ENCODE measurements at regions not wholly inside any gene's neighbourhood (a gene's known extent, or its start where the extent isn't known, plus 50 kb on each side); places are given as distances from the start of the nearest gene placed in this dataset.

GRCh38 chr12:127463237-127463636, 803.7 kb upstream of the TMEM132C start:
- H3F3A ChIP-seq (ENCODE audit: insufficient read depth, low read length, poor library complexity, severe bottlenecking) = no peaks in the 10 kb centered on the region
- no peaks in the 10 kb centered on the region for H3K36me3 ChIP-seq (ENCODE audit: insufficient read depth, low read length)
- no peak overlapping the region for H3K9ac ChIP-seq (ENCODE audit: low read length)
- no peaks in the 10 kb centered on the region for H3K9me2 ChIP-seq (ENCODE audit: insufficient read depth, low read length)
- no peak overlapping the region for H3K27ac ChIP-seq (ENCODE audit: low read length)
- no peak overlapping the region for H3K4me3 ChIP-seq (ENCODE audit: low read length)
- TF ChIP-seq EZH2 (IDR thresholded peaks at IDR 0.05; ENCODE audit: borderline replicate concordance, insufficient read depth, low read length, poor library complexity, severe bottlenecking) = no peak
- TF ChIP-seq TAF1 (IDR thresholded peaks at IDR 0.05; ENCODE audit: low read depth) = no peak
- TF ChIP-seq SMC3 (conservative IDR thresholded peaks at IDR 0.05; ENCODE audit: poor library complexity) = no peak
- no peak for TF ChIP-seq RAD21 (conservative IDR thresholded peaks at IDR 0.05)
- no peak for TF ChIP-seq POLR2AphosphoS5 (IDR thresholded peaks at IDR 0.05)
- no peak for TF ChIP-seq MXI1 (conservative IDR thresholded peaks at IDR 0.05; ENCODE audit: poor library complexity, severe bottlenecking)
- TF ChIP-seq, protein P1, sequence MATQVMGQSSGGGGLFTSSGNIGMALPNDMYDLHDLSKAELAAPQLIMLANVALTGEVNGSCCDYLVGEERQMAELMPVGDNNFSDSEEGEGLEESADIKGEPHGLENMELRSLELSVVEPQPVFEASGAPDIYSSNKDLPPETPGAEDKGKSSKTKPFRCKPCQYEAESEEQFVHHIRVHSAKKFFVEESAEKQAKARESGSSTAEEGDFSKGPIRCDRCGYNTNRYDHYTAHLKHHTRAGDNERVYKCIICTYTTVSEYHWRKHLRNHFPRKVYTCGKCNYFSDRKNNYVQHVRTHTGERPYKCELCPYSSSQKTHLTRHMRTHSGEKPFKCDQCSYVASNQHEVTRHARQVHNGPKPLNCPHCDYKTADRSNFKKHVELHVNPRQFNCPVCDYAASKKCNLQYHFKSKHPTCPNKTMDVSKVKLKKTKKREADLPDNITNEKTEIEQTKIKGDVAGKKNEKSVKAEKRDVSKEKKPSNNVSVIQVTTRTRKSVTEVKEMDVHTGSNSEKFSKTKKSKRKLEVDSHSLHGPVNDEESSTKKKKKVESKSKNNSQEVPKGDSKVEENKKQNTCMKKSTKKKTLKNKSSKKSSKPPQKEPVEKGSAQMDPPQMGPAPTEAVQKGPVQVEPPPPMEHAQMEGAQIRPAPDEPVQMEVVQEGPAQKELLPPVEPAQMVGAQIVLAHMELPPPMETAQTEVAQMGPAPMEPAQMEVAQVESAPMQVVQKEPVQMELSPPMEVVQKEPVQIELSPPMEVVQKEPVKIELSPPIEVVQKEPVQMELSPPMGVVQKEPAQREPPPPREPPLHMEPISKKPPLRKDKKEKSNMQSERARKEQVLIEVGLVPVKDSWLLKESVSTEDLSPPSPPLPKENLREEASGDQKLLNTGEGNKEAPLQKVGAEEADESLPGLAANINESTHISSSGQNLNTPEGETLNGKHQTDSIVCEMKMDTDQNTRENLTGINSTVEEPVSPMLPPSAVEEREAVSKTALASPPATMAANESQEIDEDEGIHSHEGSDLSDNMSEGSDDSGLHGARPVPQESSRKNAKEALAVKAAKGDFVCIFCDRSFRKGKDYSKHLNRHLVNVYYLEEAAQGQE (IDR thresholded peaks at IDR 0.05; ENCODE audit: borderline replicate concordance) = no peak
- TF ChIP-seq EP300 (conservative IDR thresholded peaks at IDR 0.05; ENCODE audit: poor library complexity, severe bottlenecking) = no peak
- no peak for TF ChIP-seq CTCF (IDR thresholded peaks at IDR 0.05; ENCODE audit: poor library complexity, severe bottlenecking)
- H4K20me1 ChIP-seq (ENCODE audit: insufficient read depth) = no peaks in the 10 kb centered on the region
- H3K9me3 ChIP-seq (ENCODE audit: low read length) = no peaks in the 10 kb centered on the region
- H3K27me3 ChIP-seq (ENCODE audit: insufficient read depth, low read depth, low read length) = no peaks in the 10 kb centered on the region
- H3K4me2 ChIP-seq (ENCODE audit: low read length) = no peak overlapping the region
- H3K79me2 ChIP-seq (replicated peaks; ENCODE audit: insufficient read depth, low read length) = no peaks in the 10 kb centered on the region
- H2AFZ ChIP-seq (ENCODE audit: low read depth, low read length) = no peak overlapping the region

DNA sequence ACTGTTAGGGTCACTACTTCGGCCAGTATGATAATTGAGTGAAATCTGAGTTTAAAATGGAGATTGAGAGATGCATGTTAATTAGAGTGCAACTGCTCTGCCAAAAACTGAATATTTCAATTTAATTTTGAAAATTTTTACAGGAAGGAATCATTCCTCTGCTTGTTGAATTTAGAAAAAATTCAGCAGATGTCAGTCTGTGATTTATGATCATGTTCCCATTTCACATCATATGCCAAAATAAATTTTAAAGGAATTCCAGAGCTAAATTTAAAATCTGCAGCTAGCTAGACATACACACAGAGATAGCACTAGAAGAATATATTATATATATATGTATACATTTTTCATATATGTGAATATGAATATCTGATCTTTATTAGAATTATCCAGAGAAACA, 797.6 kb upstream of the TMEM132C start:
- H3K27me3 ChIP-seq (ENCODE audit: insufficient read depth, low read depth, low read length) = no peaks in the 10 kb centered on the region
- H3K9me2 ChIP-seq (ENCODE audit: insufficient read depth, low read length) = no peaks in the 10 kb centered on the region
- no peak overlapping the region for H2AFZ ChIP-seq (ENCODE audit: low read depth, low read length)
- no peak overlapping the region for H3K4me2 ChIP-seq (ENCODE audit: low read length)
- H3K9ac ChIP-seq (ENCODE audit: low read length) = no peak overlapping the region
- H3K9me3 ChIP-seq (ENCODE audit: low read length) = no peaks in the 10 kb centered on the region
- H3K27ac ChIP-seq (ENCODE audit: low read length) = no peak overlapping the region
- TF ChIP-seq MXI1 (conservative IDR thresholded peaks at IDR 0.05; ENCODE audit: poor library complexity, severe bottlenecking) = no peak
- no peak for TF ChIP-seq EP300 (conservative IDR thresholded peaks at IDR 0.05; ENCODE audit: poor library complexity, severe bottlenecking)
- no peaks in the 10 kb centered on the region for H4K20me1 ChIP-seq (ENCODE audit: insufficient read depth)
- H3K36me3 ChIP-seq (ENCODE audit: insufficient read depth, low read length) = no peaks in the 10 kb centered on the region
- no peaks in the 10 kb centered on the region for H3F3A ChIP-seq (ENCODE audit: insufficient read depth, low read length, poor library complexity, severe bottlenecking)
- no peaks in the 10 kb centered on the region for H3K79me2 ChIP-seq (replicated peaks; ENCODE audit: insufficient read depth, low read length)
- H3K4me3 ChIP-seq (ENCODE audit: low read length) = no peak overlapping the region

DNA sequence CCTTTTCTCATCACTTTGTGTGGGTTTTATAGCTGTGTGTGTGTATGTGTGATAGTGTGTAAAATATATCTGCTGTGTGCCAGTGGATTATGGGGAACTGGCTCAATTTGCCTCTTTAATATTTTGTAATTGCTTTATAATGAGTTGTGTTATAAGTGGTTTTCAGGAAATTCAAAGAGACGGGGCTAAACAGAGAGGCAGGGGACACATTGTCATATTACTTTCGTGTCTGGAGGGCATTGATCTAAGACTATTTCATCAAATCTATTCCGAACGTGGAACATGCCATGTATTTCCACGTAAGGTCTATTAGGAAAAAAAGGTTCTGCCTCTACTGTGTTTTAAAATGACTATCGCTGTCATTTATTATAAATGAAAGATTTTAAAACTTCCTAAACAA, 793.2 kb upstream of the TMEM132C start:
- no peak for TF ChIP-seq EZH2 (IDR thresholded peaks at IDR 0.05; ENCODE audit: borderline replicate concordance, insufficient read depth, low read length, poor library complexity, severe bottlenecking)
- no peak for TF ChIP-seq EP300 (conservative IDR thresholded peaks at IDR 0.05; ENCODE audit: poor library complexity, severe bottlenecking)
- no peak for TF ChIP-seq CTCF (IDR thresholded peaks at IDR 0.05; ENCODE audit: poor library complexity, severe bottlenecking)
- no peak for TF ChIP-seq MXI1 (conservative IDR thresholded peaks at IDR 0.05; ENCODE audit: poor library complexity, severe bottlenecking)
- TF ChIP-seq RAD21 (conservative IDR thresholded peaks at IDR 0.05) = no peak
- TF ChIP-seq, protein P1 (IDR thresholded peaks at IDR 0.05; ENCODE audit: borderline replicate concordance) = no peak
- TF ChIP-seq TAF1 (IDR thresholded peaks at IDR 0.05; ENCODE audit: low read depth) = no peak
- no peak for TF ChIP-seq POLR2AphosphoS5 (IDR thresholded peaks at IDR 0.05)
- no peak for TF ChIP-seq SMC3 (conservative IDR thresholded peaks at IDR 0.05; ENCODE audit: poor library complexity)
- H3K9ac ChIP-seq (ENCODE audit: low read length) = no peak overlapping the region
- H3K4me2 ChIP-seq (ENCODE audit: low read length) = no peak overlapping the region
- no peaks in the 10 kb centered on the region for H3K27me3 ChIP-seq (ENCODE audit: insufficient read depth, low read depth, low read length)
- H3F3A ChIP-seq (ENCODE audit: insufficient read depth, low read length, poor library complexity, severe bottlenecking) = no peaks in the 10 kb centered on the region
- no peak overlapping the region for H2AFZ ChIP-seq (ENCODE audit: low read depth, low read length)
- H4K20me1 ChIP-seq (ENCODE audit: insufficient read depth) = no peaks in the 10 kb centered on the region
- H3K9me2 ChIP-seq (ENCODE audit: insufficient read depth, low read length) = no peaks in the 10 kb centered on the region
- no peaks in the 10 kb centered on the region for H3K9me3 ChIP-seq (ENCODE audit: low read length)
- no peaks in the 10 kb centered on the region for H3K36me3 ChIP-seq (ENCODE audit: insufficient read depth, low read length)
- H3K4me3 ChIP-seq (ENCODE audit: low read length) = no peak overlapping the region
- no peak overlapping the region for H3K27ac ChIP-seq (ENCODE audit: low read length)
- no peaks in the 10 kb centered on the region for H3K79me2 ChIP-seq (replicated peaks; ENCODE audit: insufficient read depth, low read length)
